ENCODE measurements at regions not wholly inside any gene's neighbourhood (a gene's known extent, or its start where the extent isn't known, plus 50 kb on each side); places are given as distances from the start of the nearest gene placed in this dataset.

GRCh38 chr1:234853906-234854644 lies 244.1 kb upstream of the IRF2BP2 start (continued):
- 0 out of 2 replicates have a peak, but pooled peaks have one; percentile 8 for TF ChIP-seq EP300 (IDR thresholded peaks at IDR 0.05; ENCODE audit: low read length)
- peak; percentile 28; the same call in 1 of the 2 replicates for TF ChIP-seq EGR1 (conservative IDR thresholded peaks at IDR 0.05)
- TF ChIP-seq NFE2 (IDR thresholded peaks at IDR 0.05; ENCODE audit: low read depth), result peak; percentile 41; the same call in 1 of the 2 replicates
- no peak for TF ChIP-seq CREB3L1 (IDR thresholded peaks at IDR 0.05; ENCODE audit: borderline replicate concordance, low read depth)

GRCh38 chr1:234852659-234853058 lies 242.7 kb upstream of the IRF2BP2 start:
- WGBS (ENCODE audit: insufficient coverage, low coverage, missing lambda C conversion rate), result 74% methylated on average over 3 of the region's 3 CpGs
- TF ChIP-seq TBL1XR1 (IDR thresholded peaks at IDR 0.05; ENCODE audit: low read length in 2 of 2), result no peak
- TF ChIP-seq DPF2 (IDR thresholded peaks at IDR 0.05), result no peak
- no peak for TF ChIP-seq ZNF280B (CRISPR knock-in tag; IDR thresholded peaks at IDR 0.05)
- no peak for TF ChIP-seq ARID3A (IDR thresholded peaks at IDR 0.05; ENCODE audit: borderline replicate concordance, low read depth, low read length)
- TF ChIP-seq CBFA2T3 (IDR thresholded peaks at IDR 0.05), result peak; percentile 41; the same call in 1 of the 2 replicates
- no peak for TF ChIP-seq SIRT6 (IDR thresholded peaks at IDR 0.05; ENCODE audit: low read depth, low read length)
- TF ChIP-seq MAX (CRISPR knock-in tag; IDR thresholded peaks at IDR 0.05), result no peak
- no peak for TF ChIP-seq PURB (CRISPR knock-in tag; IDR thresholded peaks at IDR 0.05; ENCODE audit: low read depth)
- TF ChIP-seq ATF2 (CRISPR knock-in tag; IDR thresholded peaks at IDR 0.05), result no peak
- no peak for TF ChIP-seq ZNF124 (CRISPR knock-in tag; IDR thresholded peaks at IDR 0.05)
- TF ChIP-seq PTRF (tag; IDR thresholded peaks at IDR 0.05), result no peak

More at GRCh38 chr1:234852659-234853058, 242.7 kb upstream of the IRF2BP2 start:
- no peaks in the 10 kb centered on the region for H3K79me2 ChIP-seq (ENCODE audit: control insufficient read depth, insufficient read depth, low read length)
- H3K27me3 ChIP-seq (ENCODE audit: control insufficient read depth in 2 of 2, insufficient read depth in 2 of 2, low read length in 2 of 2), result no peaks in the 10 kb centered on the region
- intact Hi-C loops (cut with micrococcal nuclease) (no loop called here), in situ Hi-C loops (cut with MboI) (no loop called here)
- ATAC-seq, result no peak
- DNase-seq (ENCODE audit: extremely low read depth in 1 of 4, low spot score in 3 of 4), result no peak
- ChIA-PET POLR2A (interaction anchor here (1.3 to 1.7 kb wide), 2 partner anchors 10 to 11 kb away, joined by 3 to 5 read pairs; no protein-coding TSS in a partner anchor), CTCF (ENCODE audit: low intra/inter-chr PET ratio) (no interaction called here)
- no peaks in the 10 kb centered on the region for H4K20me1 ChIP-seq (replicated peaks; ENCODE audit: control insufficient read depth, insufficient read depth, low read length)
- no peak overlapping the region for H3K4me3 ChIP-seq
- no peak for FAIRE-seq
- no peaks in the 10 kb centered on the region for H3K9me3 ChIP-seq (replicated peaks; ENCODE audit: control insufficient read depth, insufficient read depth, low read depth, low read length)
- BruUV-seq (replicated peaks), result no TSS peak
- no peak overlapping the region for H2AFZ ChIP-seq (ENCODE audit: low read depth, low read length)
- no peak overlapping the region for H3K9ac ChIP-seq (ENCODE audit: insufficient read depth in 1 of 2, low read depth in 2 of 2, low read length in 2 of 2)
- no peak overlapping the region for H3K27ac ChIP-seq (ENCODE audit: extremely low read depth, low read depth, low read length)
- H3K4me2 ChIP-seq (ENCODE audit: insufficient read depth, low read length), result no peak overlapping the region
- H3K9me1 ChIP-seq (ENCODE audit: control insufficient read depth, insufficient read depth, low read length), result no peaks in the 10 kb centered on the region
- no peaks in the 10 kb centered on the region for H3K36me3 ChIP-seq (ENCODE audit: control insufficient read depth, insufficient read depth, low read length)
- peaks cover 12 to 39% of the 10 kb centered on the region in 2 experiments; a peak in 4 of 5 replicates for H3K4me1 ChIP-seq (replicated peaks in 1 of 2; ENCODE audit: control insufficient read depth in 2 of 2, insufficient read depth in 2 of 2, low read length in 2 of 2)

Measured in K562 (cell line).